Breast epithelium (tissue), 3 donors: ENCODE measurements at regions not wholly inside any gene's neighbourhood (a gene's known extent, or its start where the extent isn't known, plus 50 kb on each side); places are given as distances from the start of the nearest gene placed in this dataset.

Experiments used
- POLR2A ChIP-seq: fragments of 450-650 bp; IDR thresholded peaks from one replicate; pipeline ENCODE4 v1.6.1; 2016; ENCODE audit warnings: antibody characterized with exemption, mild to moderate bottlenecking, moderate library complexity
- TF ChIP-seq, protein P1 (sequence below), 3 donors: fragments of 450-650 bp; IDR thresholded peaks; one replicate each; pipeline ENCODE4 v1.5.1; 2016 to 2017; ENCODE audit warnings: antibody characterized with exemption in 3 of 3, mild to moderate bottlenecking in 3 of 3, moderate library complexity in 3 of 3

DNA sequence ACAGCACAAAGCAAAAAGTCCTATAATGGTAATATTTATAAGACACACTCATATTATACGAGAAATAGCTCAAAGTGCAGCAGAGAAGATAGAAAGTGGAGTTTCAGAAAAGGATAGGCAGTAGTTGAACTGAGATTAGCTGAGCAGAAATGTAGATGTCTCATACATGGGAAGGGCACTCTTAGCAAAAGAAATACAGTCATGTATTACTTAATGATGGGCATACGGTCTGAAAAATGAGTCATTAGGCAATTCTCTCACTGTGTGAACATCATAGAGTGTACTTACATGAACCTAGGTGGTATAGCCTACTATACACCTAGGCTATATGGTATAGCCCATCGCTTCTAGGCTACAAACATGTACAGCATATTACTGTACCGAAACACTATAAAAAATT, 671.3 kb downstream of the RPS29 start:
- TF ChIP-seq, protein P1, sequence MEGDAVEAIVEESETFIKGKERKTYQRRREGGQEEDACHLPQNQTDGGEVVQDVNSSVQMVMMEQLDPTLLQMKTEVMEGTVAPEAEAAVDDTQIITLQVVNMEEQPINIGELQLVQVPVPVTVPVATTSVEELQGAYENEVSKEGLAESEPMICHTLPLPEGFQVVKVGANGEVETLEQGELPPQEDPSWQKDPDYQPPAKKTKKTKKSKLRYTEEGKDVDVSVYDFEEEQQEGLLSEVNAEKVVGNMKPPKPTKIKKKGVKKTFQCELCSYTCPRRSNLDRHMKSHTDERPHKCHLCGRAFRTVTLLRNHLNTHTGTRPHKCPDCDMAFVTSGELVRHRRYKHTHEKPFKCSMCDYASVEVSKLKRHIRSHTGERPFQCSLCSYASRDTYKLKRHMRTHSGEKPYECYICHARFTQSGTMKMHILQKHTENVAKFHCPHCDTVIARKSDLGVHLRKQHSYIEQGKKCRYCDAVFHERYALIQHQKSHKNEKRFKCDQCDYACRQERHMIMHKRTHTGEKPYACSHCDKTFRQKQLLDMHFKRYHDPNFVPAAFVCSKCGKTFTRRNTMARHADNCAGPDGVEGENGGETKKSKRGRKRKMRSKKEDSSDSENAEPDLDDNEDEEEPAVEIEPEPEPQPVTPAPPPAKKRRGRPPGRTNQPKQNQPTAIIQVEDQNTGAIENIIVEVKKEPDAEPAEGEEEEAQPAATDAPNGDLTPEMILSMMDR (IDR thresholded peaks at IDR 0.05), result no peak
- TF ChIP-seq POLR2A, result no peak
